ENCODE measurements at regions not wholly inside any gene's neighbourhood (a gene's known extent, or its start where the extent isn't known, plus 50 kb on each side); places are given as distances from the start of the nearest gene placed in this dataset.

DNA sequence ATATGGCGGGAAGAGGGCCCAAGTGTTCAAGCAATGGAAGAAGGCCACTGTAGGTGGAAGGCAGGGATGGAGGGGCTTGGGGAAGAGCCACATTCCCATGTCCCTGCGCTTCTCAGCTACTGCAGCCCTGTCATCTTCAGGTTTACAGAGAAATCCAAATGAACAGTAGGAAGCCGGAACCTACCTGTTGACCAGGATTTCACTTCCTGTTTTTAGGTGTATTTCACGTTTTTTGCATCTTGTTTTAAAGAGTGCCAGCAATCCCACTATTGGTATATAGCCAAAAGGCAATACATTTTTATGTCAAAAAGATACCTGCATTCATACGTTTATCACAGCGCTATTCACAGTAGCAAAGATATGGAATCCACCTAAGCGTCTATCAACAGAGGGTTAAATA, 159.2 kb downstream of the SLC35B3 start:
- DNase-seq (ENCODE audit: low spot score), result no peak

DNA sequence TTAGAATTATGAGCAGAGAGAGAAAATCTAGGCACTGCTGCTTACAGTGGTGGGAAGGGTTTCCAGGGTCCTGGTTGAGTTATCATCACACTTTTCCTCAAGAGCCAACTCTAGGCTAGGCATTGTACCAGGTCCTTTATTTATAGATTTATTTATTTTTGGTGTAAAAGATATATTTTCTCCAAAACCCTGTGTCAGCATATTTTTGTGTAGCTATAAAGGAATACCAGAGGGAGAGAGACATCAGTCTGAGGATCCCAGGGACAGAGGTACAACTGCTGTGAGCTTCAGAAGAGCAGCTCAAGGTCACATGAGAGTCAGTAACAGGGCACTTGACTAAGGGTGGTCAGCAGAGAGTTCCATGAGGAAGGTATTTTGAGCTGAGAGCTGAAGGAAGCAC, 159.7 kb downstream of the SLC35B3 start:
- DNase-seq (ENCODE audit: low spot score), result no peak

DNA sequence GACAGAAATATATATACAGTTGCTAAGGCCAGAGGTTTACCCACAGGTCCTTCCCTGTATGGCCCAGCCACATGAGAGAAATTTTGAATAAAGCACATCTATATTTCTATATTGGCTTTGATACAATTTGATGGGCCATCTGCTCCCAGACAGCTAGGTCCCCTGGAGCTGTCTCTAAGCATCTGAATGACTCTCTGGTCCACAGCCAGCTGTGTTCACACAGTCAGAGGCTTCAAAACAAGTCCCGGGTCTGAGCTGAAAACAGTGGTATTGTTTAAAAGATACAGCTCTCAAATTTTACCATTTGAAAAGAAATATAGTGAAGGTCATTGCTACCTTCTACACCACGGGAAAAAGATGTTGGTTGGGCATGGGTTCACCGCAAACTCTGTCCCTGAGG, 161.1 kb downstream of the SLC35B3 start:
- DNase-seq (ENCODE audit: low spot score), result no peak

DNA sequence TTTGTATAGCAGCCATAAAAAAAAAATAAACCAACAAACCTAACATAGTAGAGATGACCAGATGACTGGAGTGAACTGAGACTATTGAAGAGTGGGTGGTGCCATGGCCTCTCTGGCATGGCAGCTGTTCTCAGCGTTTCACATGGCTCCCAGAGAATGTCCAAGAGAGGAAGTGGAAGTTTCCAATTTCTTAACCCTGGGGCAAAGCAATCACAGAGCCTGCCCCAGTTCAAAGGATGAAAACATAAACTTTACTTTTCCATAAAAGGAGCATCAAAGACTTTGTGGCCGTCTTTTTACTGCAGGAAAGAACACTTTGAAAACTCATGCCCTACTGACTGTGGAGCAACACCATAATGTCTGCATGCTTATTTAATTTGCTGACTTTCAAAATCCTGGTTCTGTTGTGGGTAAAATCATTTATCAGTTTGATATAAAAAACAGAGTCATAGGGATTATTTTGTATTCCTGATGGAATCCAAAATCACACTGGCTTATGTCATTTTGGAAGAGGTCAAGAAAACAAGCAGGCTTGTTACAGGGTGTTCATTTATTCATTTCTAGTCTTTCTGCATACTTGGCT, 165.4 kb downstream of the SLC35B3 start:
- no peak for DNase-seq (ENCODE audit: low spot score)

DNA sequence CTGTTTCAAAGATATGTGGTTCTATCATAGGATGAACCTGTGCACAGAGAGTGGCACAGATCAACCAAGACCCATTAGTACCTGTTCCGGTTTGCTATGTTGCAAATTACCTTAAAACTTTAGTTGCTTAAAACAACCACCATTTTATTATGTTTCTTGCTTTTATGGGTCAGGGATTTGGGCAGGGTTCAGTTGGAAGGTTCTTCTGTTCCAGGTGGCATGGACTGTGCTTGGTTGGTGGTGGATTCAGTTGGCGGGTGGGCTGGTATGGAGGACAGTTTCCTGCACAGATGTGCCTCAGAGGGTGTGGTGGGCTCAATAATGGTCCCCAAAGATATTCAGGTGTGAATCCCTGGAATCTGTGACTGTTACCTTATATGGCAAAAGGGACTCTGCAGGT, 166.3 kb downstream of the SLC35B3 start:
- no peak for DNase-seq (ENCODE audit: low spot score)

DNA sequence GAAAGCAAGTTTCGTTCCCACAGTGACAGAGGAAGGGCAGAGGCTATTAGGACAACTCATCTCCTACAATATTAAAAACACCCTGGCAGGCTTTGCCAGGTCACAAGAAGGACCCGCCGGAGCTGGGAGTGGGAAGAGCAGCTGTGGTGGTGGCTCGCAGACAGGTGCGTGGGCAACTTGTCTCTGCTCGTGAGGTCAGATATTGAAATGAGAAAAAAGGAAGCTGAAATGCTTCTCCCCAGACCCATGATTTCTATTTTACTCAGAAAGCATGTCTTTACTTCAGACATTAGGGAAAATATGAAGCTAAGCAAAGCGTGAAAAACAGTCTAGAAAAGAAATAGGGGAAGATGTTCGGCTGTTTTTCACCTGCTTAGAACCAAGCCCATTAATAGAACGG, 166.3 kb upstream of the EEF1E1 start:
- DNase-seq (ENCODE audit: low spot score), result no peak

DNA sequence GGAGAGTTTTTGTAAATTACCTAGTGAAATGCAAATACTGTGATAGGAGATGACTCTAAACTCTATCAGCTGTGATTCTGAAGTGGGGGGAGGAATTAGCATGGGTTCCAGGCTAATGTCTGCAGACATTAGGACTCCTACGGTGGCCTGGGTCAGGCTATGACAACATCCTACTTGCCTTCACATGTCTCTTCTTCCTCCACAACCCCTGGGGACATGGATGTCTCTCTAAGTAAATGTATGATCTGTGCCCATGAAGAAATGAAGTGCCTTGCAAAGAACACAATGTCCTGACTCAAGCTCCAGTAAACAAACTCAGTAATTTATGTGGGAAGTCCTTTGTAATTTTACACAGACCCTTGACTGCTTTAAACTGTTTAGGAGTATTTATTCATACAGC, 165.8 kb upstream of the EEF1E1 start:
- DNase-seq (ENCODE audit: low spot score), result no peak

DNA sequence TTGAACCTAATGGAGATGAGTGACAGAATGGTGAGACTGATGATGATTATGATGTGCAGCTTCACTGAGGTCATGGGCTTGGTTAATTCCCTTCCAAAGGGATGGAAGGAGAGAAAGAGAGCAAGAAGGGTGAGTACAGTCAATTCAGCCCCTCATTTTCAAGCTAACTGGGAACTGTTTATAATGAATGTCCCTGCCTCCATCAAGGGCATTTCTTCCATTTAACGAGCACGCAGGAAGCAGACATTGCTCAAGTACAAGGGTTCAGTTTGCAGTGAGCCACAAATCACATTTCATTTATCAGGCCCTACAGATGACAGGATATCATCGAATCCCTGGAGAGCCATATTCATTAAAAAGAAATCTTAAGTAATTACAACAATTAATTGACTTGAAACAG, 158.3 kb upstream of the EEF1E1 start:
- no peak for DNase-seq (ENCODE audit: low spot score)

DNA sequence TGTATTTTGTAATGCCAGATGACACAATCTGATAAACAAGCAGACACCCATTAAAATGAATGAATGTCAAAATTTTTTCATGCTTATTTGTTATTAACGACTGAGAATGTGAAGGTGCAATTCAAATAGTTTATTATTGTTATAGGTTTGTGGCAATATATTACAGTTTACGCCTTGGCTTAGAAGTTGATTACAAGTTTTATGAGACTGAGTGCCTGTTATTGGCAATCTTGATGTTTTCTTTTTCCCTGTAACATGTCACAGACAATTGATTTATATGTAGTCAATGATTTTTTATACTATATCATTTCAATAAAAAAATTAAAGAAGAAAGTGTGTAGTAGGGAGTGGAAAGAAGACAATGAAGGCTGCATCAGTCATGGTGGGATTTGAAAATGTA, 144.1 kb upstream of the EEF1E1 start:
- no peak for DNase-seq (ENCODE audit: low spot score)

DNA sequence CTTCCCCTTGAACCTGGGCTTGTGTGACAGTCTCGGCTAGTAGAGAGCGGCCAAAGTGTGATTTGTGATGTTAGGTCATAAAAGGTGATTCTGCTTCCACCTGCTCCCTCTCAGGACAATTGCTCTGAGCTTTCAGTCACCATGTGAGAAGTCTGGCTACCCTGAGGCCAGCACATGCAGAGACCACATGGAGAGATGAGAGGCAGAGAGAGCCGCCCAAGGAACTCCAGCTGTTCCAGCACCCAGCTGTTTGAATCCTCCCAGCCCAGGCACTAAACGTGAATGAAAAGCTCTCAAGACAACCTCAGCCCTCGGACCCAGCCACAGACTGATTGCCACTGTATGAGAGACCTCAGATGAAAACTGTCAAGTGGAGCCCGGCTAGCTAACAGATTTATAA, 143.4 kb upstream of the EEF1E1 start:
- no peak for DNase-seq (ENCODE audit: low spot score)

DNA sequence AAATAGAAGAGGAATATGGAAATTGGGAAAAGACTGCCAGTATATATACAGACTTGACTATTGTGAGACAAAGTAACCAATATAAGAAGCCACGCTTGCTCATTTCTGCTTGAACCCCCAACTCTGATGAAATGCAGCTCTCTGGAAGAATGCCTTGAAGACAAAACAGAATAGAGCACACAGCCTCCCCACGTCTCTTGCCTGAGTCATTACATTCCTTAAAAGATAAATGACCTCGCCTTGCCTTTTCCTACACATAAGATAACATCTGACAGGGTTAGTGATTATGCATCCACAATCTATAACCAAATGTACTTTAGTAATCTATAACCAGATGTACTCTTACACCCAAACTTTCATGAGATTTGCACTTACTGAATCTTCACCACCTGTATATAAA, 141.1 kb upstream of the EEF1E1 start:
- no peak for DNase-seq (ENCODE audit: low spot score)

DNA sequence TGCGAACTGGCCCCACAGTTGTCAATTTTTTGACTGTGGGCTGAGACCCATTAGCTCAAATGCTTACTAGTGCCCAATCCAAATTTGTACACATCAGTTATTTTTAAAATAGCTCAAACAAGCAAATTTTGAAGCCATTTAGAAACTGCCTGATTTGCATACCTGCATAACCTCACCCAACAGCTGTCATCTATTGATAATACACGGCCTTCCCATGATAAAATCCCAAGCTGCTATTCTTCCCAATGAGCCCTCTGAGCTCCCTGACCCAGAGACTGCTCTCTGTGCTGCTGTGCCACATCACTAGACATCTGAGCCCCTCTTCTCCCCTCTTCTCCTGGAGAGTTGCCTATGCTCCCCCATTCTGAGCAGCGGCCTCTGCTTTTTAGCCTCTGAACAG, 140.5 kb upstream of the EEF1E1 start:
- DNase-seq (ENCODE audit: low spot score), result no peak

DNA sequence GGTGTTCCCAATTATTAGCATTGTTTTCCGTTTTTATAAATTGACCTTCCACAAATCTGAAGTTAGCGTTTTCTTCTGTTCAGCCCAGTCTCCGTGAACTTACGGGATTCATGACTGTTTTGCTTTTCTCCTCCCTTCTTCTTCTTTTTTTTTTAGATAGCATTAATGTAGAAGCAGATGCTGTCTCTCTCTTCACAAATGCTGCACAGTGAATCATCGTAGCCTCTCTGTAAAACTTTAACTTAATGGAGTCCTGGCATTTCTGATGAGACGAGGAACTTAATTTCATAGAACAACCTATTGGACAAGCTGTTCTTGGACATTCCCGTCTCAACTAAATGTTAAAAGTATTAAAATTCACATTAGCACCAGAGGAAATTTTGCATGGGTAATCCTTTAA, 138.0 kb upstream of the EEF1E1 start:
- no peak for DNase-seq (ENCODE audit: low spot score)

DNA sequence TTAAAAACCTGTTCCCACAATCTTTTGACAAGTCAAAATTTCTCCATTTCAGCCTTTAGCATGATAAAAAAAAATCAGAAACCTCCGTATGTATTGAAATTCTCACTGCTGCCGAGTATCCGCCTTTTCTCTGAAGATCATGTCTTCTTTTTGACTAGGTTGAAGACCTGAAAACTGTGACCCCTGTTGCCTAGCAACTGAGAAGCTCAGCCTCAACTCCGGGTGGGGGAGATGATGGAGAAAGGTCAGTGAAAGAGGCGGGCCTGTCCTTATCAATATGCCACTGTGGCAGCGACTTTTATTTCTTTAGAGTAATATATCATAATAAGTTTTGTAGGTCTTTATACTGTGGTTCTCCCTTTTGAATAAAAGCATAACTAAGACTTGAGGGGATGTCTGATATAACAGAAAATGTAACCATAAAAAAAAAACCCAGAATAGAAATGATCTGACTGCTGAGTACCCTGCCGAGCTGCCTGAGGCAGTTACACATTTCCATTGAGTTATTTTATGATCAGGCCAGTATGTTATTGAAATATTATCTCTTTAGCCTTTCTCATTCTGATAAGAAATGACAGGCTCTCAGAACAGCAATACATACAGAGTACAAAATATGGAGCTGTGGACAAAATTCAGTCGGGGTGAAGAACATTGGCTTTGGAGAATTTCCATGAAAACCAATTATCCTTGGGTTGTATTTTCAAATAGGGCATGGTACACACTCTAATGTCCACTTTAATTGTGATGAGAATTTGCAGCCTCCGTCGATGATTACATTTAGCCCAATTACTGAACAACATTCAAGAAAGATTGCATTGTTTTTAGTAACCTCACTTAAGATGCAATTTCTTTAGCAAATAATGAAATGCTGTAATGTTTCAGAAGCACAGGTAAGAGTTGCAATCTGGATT, 136.7 kb upstream of the EEF1E1 start:
- DNase-seq (ENCODE audit: low spot score), result no peak

DNA sequence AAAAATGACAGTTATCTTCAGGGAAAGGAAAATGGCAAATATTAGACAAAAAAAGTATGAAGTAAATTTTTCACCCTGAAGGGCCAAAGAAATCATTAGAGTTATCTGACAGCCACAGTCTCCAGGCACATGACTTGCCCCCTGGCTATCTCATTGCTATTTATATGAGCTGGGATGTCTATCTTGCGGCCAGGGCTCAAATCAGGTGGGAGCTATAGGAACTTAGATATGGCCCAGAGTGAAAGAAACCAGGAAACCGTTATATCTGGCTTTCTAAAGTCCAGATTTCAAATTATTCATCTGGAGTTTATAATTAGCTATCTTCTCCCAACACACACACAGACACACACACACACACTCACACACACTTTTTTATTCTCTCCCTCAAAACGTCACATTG, 135.3 kb upstream of the EEF1E1 start:
- DNase-seq (ENCODE audit: low spot score), result no peak

DNA sequence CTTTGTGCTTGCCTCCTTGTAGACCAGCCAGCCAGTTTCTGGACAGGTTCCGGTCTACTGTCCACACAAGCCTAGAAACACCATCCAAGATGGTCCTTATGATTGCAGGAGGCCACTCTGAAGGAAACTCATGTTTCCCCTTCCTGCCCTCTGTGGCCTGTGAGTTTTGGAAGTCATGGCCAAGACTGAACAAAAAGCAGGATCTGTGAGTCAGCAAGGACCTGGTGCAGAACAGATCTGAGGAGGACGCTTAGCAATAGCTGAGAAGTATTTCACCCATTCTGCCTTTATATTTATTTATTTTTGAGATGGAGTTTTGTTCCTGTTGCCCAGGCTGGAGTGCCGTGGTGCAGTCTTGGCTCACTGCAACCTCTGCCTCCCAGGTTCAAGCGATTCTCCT, 134.6 kb upstream of the EEF1E1 start:
- no peak for DNase-seq (ENCODE audit: low spot score)

DNA sequence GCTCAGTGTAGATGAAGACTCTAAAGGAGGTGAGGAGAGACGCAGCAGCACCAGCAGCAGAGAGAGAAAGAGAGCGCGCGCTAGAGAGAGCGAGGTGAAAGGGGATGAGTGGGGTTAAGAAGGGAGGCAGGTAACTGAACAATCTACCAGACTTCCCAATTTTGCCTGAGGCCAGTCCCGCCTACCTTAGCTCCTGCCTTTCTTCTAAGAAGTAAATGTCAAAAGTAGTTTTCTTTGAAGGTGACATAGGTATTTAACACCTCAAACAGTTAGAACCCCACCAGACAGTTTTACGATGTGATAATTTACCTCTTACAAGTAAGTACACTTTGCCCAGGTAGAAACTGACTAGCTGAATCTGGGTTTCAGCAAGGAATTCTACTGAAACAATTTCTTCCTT, 132.0 kb upstream of the EEF1E1 start:
- DNase-seq (ENCODE audit: low spot score), result no peak

DNA sequence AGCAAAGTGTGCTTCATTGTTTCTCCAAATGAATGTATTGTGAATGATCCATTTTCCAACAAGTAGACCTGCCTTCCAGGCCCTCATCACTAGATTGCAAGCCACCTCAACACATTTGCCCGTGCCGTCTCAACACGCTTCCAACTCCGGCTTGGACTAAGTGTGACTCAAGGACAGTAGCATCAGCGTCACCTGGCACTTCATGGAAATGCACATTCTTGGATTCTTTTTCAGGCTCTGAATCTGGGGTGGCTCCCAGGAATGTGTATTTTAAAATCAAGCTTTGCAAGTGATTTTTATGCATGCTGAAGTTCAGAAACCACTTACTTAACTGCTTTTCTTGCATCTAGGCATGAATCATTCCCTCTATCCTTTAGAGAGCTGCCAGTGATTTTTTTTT, 129.6 kb upstream of the EEF1E1 start:
- no peak for DNase-seq (ENCODE audit: low spot score)

DNA sequence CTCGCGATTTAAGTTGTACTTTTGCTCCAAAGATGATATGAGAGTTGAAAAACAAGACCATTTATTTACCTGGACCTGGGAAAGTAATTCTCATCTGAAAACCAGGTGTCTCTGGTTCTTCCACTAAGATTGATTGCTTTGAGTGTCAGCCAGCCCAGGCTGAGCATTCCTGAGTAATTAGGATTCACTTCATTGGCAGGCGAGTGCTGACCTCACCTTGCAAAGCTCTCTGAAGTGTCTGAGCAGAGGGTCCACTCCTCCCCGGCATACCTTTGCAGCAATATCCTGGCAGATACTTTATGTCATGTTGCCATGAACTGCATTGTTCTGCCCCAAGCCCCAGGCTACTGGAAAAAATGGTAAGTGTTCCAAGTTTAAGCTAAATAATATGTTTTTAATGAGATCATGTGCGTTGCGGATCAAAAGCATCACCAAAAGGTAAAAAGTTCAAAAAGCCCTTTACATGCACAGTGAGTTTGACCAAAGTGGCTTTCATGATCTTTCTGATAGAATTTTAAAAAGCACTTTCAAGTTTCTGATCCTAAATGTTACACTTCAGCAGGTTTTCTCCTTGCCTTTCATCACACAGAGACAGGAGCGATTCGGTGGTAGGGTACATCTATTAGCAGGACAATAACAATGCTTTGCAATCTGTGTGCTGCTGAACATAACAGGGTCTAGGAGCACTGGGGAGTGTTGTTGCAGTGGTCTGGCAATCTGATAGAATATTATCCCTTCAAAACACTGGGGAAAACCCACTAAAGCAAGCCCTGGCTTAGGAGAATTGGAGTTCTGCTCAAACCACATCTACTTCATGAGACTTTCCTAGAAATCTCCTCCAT, 127.8 kb upstream of the EEF1E1 start:
- DNase-seq (ENCODE audit: low spot score), result no peak

DNA sequence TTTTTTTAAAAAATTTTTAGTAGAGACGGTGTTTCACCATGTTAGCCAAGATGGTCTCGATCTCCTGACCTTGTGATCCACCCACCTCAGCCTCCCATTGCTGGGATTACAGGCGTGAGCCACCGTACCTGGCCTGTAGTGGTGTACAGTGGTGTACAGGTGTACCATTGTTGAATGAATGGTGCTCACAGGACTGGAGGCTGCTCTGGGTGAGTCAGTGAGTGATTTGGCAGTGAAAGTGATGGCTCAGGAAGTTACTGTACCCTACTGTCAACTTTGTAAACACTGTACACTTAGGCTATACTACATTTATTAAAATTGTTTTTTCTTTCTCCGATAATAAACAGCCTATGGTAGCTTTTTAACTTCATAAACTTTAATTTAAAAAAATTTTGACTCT, 122.8 kb upstream of the EEF1E1 start:
- no peak for DNase-seq (ENCODE audit: low spot score)

DNA sequence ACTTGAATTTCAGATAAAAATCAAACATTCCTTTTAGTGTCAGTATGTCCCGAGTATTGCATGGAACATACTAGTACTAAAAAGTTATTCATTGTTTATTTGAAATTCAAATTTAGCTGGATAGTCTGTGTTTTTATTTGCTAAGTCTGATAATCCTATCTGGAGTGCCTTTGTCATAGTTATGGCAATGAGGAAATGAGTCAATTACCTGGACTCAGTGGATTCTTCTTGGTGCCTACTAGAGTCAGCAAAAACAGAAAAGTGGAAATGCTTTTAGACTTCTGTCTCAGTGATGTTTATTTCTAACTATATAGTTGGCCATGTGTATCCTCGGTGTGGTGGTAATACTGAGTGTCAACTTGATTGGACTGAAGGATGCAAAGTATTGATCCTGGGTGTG, 121.3 kb upstream of the EEF1E1 start:
- DNase-seq (ENCODE audit: low spot score), result no peak

DNA sequence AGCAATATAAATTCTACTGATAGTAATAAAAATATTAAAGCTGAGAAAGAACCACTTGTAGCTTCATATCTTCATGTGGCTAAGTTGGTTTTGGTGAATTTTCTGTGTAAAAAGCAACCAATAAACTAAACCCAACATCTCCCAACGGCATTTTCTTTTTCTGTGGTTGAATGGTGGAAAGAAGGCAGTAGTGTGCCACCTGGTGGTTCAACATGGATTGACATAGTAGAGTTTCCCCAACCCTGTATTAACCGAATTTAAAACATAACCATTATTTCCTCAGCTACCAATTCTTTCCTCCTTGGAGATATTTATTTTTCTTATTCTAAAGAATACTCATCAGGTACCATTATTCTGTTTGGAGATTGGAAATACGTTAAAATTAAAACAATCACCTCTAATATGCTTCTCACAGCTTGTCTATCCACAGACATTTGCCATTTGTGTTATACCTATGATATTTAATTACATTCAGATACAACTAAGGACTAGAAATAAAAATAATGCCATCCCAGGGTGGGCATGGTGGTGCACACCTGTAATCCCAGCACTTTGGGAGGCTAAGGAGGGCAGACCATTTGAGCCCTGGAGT, 117.1 kb upstream of the EEF1E1 start:
- DNase-seq (ENCODE audit: low spot score), result peak; percentile 41

DNA sequence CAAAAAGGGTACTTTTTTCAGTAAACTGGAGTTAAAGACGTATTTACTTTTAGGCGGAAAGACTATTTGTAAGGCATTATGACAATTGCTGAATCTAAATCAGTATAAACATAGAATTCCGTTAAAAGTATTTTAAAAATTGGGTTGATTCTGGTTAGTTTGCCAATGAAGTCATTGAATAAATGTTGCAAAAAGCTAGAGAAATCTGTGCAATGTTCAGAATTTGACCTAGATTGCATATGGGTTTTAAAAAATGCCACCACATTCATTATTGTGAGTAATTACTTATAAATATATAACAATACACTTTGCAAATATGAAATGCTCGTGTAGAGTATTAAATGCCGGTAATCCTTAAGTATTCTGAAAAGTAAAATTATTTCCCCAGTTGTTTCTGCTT, 116.5 kb upstream of the EEF1E1 start:
- DNase-seq (ENCODE audit: low spot score), result no peak

Data from hematopoietic multipotent progenitor cell treated with erythropoietin and hydrocortisone succinate and interleukin-3 and kit ligand, for 17 days (in vitro differentiated cells).